22Rv1 (cell line): ENCODE measurements at regions not wholly inside any gene's neighbourhood (a gene's known extent, or its start where the extent isn't known, plus 50 kb on each side); places are given as distances from the start of the nearest gene placed in this dataset.

Experiments used
- ZFX ChIP-seq: fragments of 450-650 bp; IDR thresholded peaks from 2 replicates; pipeline ENCODE4 v1.6.1; 2017; ENCODE audit warnings: antibody characterized with exemption, borderline replicate concordance
- TF ChIP-seq, protein P1 (sequence below): fragments of 450-650 bp; IDR thresholded peaks from 2 replicates; pipeline ENCODE4 v1.5.1; 2017; ENCODE audit warnings: mild to moderate bottlenecking

DNA sequence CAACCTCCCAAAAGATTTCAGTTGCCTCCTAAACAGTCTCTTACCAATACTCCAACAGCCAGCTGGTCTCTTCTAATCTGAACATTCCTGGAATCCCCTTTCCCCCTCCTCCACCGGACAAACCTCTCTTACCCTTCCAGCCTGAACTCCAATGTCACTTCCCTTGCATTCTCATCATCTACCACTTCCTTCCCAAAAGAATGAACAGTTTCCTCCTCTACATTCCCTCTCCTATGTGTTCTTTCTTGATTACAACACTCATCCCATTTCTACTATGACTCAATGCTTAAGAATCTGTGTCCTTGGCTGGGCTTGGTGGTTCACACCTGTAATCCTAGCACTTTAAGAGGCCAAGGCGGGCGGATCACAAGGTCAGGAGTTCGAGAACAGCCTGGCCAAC, 417.1 kb downstream of the SETD4 start:
- TF ChIP-seq, protein P1, sequence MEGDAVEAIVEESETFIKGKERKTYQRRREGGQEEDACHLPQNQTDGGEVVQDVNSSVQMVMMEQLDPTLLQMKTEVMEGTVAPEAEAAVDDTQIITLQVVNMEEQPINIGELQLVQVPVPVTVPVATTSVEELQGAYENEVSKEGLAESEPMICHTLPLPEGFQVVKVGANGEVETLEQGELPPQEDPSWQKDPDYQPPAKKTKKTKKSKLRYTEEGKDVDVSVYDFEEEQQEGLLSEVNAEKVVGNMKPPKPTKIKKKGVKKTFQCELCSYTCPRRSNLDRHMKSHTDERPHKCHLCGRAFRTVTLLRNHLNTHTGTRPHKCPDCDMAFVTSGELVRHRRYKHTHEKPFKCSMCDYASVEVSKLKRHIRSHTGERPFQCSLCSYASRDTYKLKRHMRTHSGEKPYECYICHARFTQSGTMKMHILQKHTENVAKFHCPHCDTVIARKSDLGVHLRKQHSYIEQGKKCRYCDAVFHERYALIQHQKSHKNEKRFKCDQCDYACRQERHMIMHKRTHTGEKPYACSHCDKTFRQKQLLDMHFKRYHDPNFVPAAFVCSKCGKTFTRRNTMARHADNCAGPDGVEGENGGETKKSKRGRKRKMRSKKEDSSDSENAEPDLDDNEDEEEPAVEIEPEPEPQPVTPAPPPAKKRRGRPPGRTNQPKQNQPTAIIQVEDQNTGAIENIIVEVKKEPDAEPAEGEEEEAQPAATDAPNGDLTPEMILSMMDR, result no peak
- no peak for TF ChIP-seq ZFX
